HG03575 (cell line): ENCODE measurements at regions not wholly inside any gene's neighbourhood (a gene's known extent, or its start where the extent isn't known, plus 50 kb on each side); places are given as distances from the start of the nearest gene placed in this dataset.

ENCODE experiments used
- ATAC-seq: cut with Tn5 transposase; IDR thresholded peaks from one replicate; pipeline ENCODE4 v1.9.1; 2021; ENCODE audit not compliant: unreplicated experiment, insufficient number of reproducible peaks, low FRiP score; ENCODE audit errors: extremely low read depth

- ATAC-seq, result no peak
These were observed 740.3 kb upstream of the RAB6C start for GRCh38 chr2:129239141-129239540.

GRCh38 chr2:129240061-129240460 lies 739.4 kb upstream of the RAB6C start:
- ATAC-seq, result no peak

GRCh38 chr2:129242269-129242668 lies 737.2 kb upstream of the RAB6C start:
- no peak for ATAC-seq

- no peak for ATAC-seq
These were observed 731.7 kb upstream of the RAB6C start for GRCh38 chr2:129247751-129248150.

GRCh38 chr2:129248198-129248597 lies 731.3 kb upstream of the RAB6C start:
- ATAC-seq, result no peak

GRCh38 chr2:129252781-129253460 lies 726.5 kb upstream of the RAB6C start:
- ATAC-seq, result no peak

GRCh38 chr2:129253461-129253812 lies 726.0 kb upstream of the RAB6C start:
- no peak for ATAC-seq

GRCh38 chr2:129254718-129255117 lies 724.7 kb upstream of the RAB6C start:
- no peak for ATAC-seq

GRCh38 chr2:129255610-129256313 lies 723.7 kb upstream of the RAB6C start:
- ATAC-seq, result no peak

GRCh38 chr2:129256642-129257041 lies 722.8 kb upstream of the RAB6C start:
- ATAC-seq, result no peak

- no peak for ATAC-seq
These were observed 716.5 kb upstream of the RAB6C start for GRCh38 chr2:129262934-129263333.

- ATAC-seq, result no peak
These were observed 715.5 kb upstream of the RAB6C start for GRCh38 chr2:129263939-129264338.

- ATAC-seq, result no peak
These were observed 711.9 kb upstream of the RAB6C start for GRCh38 chr2:129267559-129267958.

- no peak for ATAC-seq
These were observed 706.0 kb upstream of the RAB6C start for GRCh38 chr2:129273266-129274037.

GRCh38 chr2:129274038-129274415 lies 705.4 kb upstream of the RAB6C start:
- no peak for ATAC-seq

GRCh38 chr2:129274918-129275317 lies 704.5 kb upstream of the RAB6C start:
- no peak for ATAC-seq

GRCh38 chr2:129275706-129276105 lies 703.8 kb upstream of the RAB6C start:
- ATAC-seq, result no peak

GRCh38 chr2:129276978-129277584 lies 702.4 kb upstream of the RAB6C start:
- ATAC-seq, result no peak

GRCh38 chr2:129277585-129277981 lies 701.9 kb upstream of the RAB6C start:
- ATAC-seq, result no peak
